ENCODE measurements at regions not wholly inside any gene's neighbourhood (a gene's known extent, or its start where the extent isn't known, plus 50 kb on each side); places are given as distances from the start of the nearest gene placed in this dataset.

DNA sequence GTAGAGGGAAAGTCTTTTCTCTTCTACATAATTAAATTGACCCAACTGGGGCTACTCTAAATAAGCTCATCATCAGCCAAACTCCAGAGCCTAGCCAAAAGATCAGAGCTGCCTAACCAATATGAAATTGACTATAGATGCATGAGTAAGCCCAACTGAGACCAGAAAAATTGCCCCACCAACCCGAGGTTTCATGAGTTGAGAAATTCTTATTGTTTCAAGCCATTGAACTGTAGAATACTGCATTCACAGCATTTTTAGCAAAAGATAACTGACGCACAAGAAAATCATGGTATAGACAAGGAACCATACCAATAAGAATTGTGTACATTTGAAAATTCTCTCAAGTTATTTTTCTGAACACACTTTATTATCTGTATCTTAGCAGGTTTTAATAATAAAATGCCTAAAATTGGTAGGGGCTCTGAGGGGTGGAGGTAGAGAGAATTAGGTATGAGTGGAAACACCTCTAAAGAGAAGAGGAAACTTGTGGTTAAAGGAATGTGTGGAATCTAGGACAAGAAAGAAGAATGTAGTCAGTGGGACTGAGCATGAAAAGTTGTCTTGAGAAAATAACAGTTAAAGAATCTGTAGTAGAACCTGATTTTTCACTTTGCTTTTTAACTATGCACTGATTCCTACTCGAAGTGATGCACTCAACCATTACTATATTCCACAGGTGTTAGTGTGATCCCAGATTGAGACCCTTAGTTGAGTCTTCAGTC lies 200.9 kb upstream of the PPP1R2C start:
- DNase-seq (ENCODE audit: low spot score): no peak
- H3K36me3 ChIP-seq (ENCODE audit: insufficient read depth, low read length): peaks cover 20% of the 10 kb centered on the region; the same call in 1 of the 2 replicates
- intact Hi-C loops (cut with micrococcal nuclease; ENCODE audit: unreplicated experiment): no loop called here
- no peak overlapping the region for H3K4me2 ChIP-seq (ENCODE audit: low read length)
- peaks cover 4% of the 10 kb centered on the region; the same call in 1 of the 2 replicates for H3K9me3 ChIP-seq (ENCODE audit: low read length)
- H3K4me1 ChIP-seq (ENCODE audit: insufficient read depth, low read length, poor library complexity, severe bottlenecking): peaks cover 17% of the 10 kb centered on the region
- no peaks in the 10 kb centered on the region for H3K9me2 ChIP-seq (ENCODE audit: insufficient read depth, low read length)
- CTCF ChIA-PET (ENCODE audit: unreplicated experiment): no interaction called here
- TF ChIP-seq, protein P1, sequence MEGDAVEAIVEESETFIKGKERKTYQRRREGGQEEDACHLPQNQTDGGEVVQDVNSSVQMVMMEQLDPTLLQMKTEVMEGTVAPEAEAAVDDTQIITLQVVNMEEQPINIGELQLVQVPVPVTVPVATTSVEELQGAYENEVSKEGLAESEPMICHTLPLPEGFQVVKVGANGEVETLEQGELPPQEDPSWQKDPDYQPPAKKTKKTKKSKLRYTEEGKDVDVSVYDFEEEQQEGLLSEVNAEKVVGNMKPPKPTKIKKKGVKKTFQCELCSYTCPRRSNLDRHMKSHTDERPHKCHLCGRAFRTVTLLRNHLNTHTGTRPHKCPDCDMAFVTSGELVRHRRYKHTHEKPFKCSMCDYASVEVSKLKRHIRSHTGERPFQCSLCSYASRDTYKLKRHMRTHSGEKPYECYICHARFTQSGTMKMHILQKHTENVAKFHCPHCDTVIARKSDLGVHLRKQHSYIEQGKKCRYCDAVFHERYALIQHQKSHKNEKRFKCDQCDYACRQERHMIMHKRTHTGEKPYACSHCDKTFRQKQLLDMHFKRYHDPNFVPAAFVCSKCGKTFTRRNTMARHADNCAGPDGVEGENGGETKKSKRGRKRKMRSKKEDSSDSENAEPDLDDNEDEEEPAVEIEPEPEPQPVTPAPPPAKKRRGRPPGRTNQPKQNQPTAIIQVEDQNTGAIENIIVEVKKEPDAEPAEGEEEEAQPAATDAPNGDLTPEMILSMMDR (conservative IDR thresholded peaks at IDR 0.05; ENCODE audit: low read length): no peak
- TF ChIP-seq EZH2phosphoT487 (IDR thresholded peaks at IDR 0.05; ENCODE audit: borderline replicate concordance, low read depth, low read length): no peak
- no peak overlapping the region for H3K4me3 ChIP-seq (ENCODE audit: low read depth, low read length, poor library complexity, severe bottlenecking)
- no peaks in the 10 kb centered on the region for H4K20me1 ChIP-seq (ENCODE audit: insufficient read depth, low read length)
- BruUV-seq (replicated peaks): no TSS peak
- H3K79me2 ChIP-seq (ENCODE audit: insufficient read depth, low read depth, low read length): no peaks in the 10 kb centered on the region
- H2AFZ ChIP-seq (ENCODE audit: low read length): peak overlapping the region; percentile 18; the same call in 1 of the 2 replicates
- POLR2A ChIA-PET: interaction anchor here (0.9 to 1.3 kb wide), 2 partner anchors 7 to 29 kb away, joined by 3 to 4 read pairs; no protein-coding TSS in a partner anchor
- no peak overlapping the region for H3K27ac ChIP-seq (ENCODE audit: low read depth, low read length, poor library complexity, severe bottlenecking)

DNA sequence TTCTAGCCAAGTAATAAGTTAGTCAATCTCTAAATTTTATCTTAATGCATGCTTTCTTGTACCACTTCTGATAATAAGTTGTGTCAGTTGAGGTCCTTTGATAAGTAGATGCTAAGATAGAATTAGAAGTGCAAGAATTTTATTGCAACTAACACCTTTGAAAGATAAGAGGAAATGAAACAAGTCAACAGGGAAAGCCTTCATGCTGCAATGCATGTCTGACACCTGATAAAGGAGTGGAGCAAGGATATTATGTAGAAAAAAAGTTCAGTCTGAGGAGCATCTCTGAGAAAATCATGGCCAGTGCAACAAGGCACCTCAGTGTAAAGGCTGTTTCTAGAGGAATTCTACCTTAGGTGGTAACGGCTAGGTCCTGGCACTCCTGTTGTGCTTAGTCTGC lies 210.7 kb upstream of the PPP1R2C start:
- Histone ChIP-seq H3K27ac (ENCODE audit: low read depth, low read length, poor library complexity, severe bottlenecking) (peak overlapping the region; percentile 96), H3K36me3 (ENCODE audit: insufficient read depth, low read length) (peaks cover 36% of the 10 kb centered on the region), H4K20me1 (ENCODE audit: insufficient read depth, low read length) (no peaks in the 10 kb centered on the region), H2AFZ (ENCODE audit: low read length) (peak overlapping the region; percentile 77; the same call in 1 of the 2 replicates), H3K4me3 (ENCODE audit: low read depth, low read length, poor library complexity, severe bottlenecking) (no peak overlapping the region), H3K4me1 (ENCODE audit: insufficient read depth, low read length, poor library complexity, severe bottlenecking) (peaks cover 45% of the 10 kb centered on the region), H3K9me2 (ENCODE audit: insufficient read depth, low read length) (no peaks in the 10 kb centered on the region), H3K79me2 (ENCODE audit: insufficient read depth, low read depth, low read length) (no peaks in the 10 kb centered on the region), H3K9me3 (ENCODE audit: low read length) (peaks cover 9% of the 10 kb centered on the region; the same call in 1 of the 2 replicates), H3K4me2 (ENCODE audit: low read length) (peak overlapping the region; percentile 54)
- ChIA-PET POLR2A (interaction anchor here (0.6 to 0.9 kb wide), 2 partner anchors 36 to 667 kb away, joined by 5 to 9 read pairs; no protein-coding TSS in a partner anchor), CTCF (ENCODE audit: unreplicated experiment) (no interaction called here)
- no TSS peak for BruUV-seq (replicated peaks)
- intact Hi-C loops (cut with micrococcal nuclease; ENCODE audit: unreplicated experiment): no loop called here
- no peak for TF ChIP-seq EZH2phosphoT487 (IDR thresholded peaks at IDR 0.05; ENCODE audit: borderline replicate concordance, low read depth, low read length)
- TF ChIP-seq, protein P1 (conservative IDR thresholded peaks at IDR 0.05; ENCODE audit: low read length): no peak
- DNase-seq (ENCODE audit: low spot score): peak; percentile 67
